ENCODE measurements at regions not wholly inside any gene's neighbourhood (a gene's known extent, or its start where the extent isn't known, plus 50 kb on each side); places are given as distances from the start of the nearest gene placed in this dataset.

GRCh38 chr10:111973826-111974225, 209.7 kb downstream of the GPAM start:
- Histone ChIP-seq H3K4me1 (ENCODE audit: control insufficient read depth, insufficient read depth, low read length) (no peaks in the 10 kb centered on the region), H3K4me3 (ENCODE audit: low read depth, low read length) (no peak overlapping the region), H3K27ac (ENCODE audit: extremely low read depth, low read depth, low read length) (no peak overlapping the region), H3K36me3 (ENCODE audit: control insufficient read depth in 2 of 2, insufficient read depth in 1 of 2, low read length in 2 of 2) (no peaks in the 10 kb centered on the region), H3K9me3 (ENCODE audit: control insufficient read depth, insufficient read depth, low read depth, low read length) (no peaks in the 10 kb centered on the region)
- CTCF ChIA-PET = no interaction called here
- POLR2A ChIA-PET = no interaction called here
- TF ChIP-seq PRDM2 (tag by site-specific recombination; IDR thresholded peaks at IDR 0.05; ENCODE audit: borderline replicate concordance) = no peak
- TF ChIP-seq PRDM4 (tag by site-specific recombination; IDR thresholded peaks at IDR 0.05) = no peak
- TF ChIP-seq ZNF623 (tag by site-specific recombination; IDR thresholded peaks at IDR 0.05) = no peak
- TF ChIP-seq ZNF558 (tag by site-specific recombination; IDR thresholded peaks at IDR 0.05) = no peak
- no peak for TF ChIP-seq KLF8 (tag by site-specific recombination; IDR thresholded peaks at IDR 0.05)
- TF ChIP-seq ZNF777 (tag by site-specific recombination; IDR thresholded peaks at IDR 0.05; ENCODE audit: borderline replicate concordance) = no peak
- TF ChIP-seq ZNF610 (tag by site-specific recombination; IDR thresholded peaks at IDR 0.05; ENCODE audit: borderline replicate concordance) = no peak
- TF ChIP-seq ZFP69B (tag by site-specific recombination; IDR thresholded peaks at IDR 0.05) = no peak
- TF ChIP-seq SP3 (tag by site-specific recombination; IDR thresholded peaks at IDR 0.05) = no peak
- no peak for TF ChIP-seq KLF16 (tag by site-specific recombination; IDR thresholded peaks at IDR 0.05)
- TF ChIP-seq ZNF248 (tag by site-specific recombination; IDR thresholded peaks at IDR 0.05) = no peak
- no peak for TF ChIP-seq ZNF658 (tag by site-specific recombination; IDR thresholded peaks at IDR 0.05)
- no peak for TF ChIP-seq ZNF362 (tag by site-specific recombination; IDR thresholded peaks at IDR 0.05)
- no peak for TF ChIP-seq HOXD13 (CRISPR knock-in tag; IDR thresholded peaks at IDR 0.05; ENCODE audit: borderline replicate concordance)
- TF ChIP-seq ZNF394 (tag by site-specific recombination; IDR thresholded peaks at IDR 0.05; ENCODE audit: borderline replicate concordance) = no peak
- TF ChIP-seq ZNF23 (tag by site-specific recombination; IDR thresholded peaks at IDR 0.05; ENCODE audit: borderline replicate concordance) = no peak
- no peak for TF ChIP-seq ZNF600 (tag by site-specific recombination; IDR thresholded peaks at IDR 0.05)
- TF ChIP-seq ZNF221 (tag by site-specific recombination; IDR thresholded peaks at IDR 0.05; ENCODE audit: borderline replicate concordance) = no peak
- no peak for TF ChIP-seq KLF9 (tag by site-specific recombination; IDR thresholded peaks at IDR 0.05; ENCODE audit: low read depth)
- no peak for TF ChIP-seq WT1 (tag by site-specific recombination; IDR thresholded peaks at IDR 0.05)

Data from HEK293 (cell line).